SK-N-SH treated with all-trans-retinoic acid at 6 μM for 48 hours (cell line): ENCODE measurements at regions not wholly inside any gene's neighbourhood (a gene's known extent, or its start where the extent isn't known, plus 50 kb on each side); places are given as distances from the start of the nearest gene placed in this dataset.

Experiments used
- ATAC-seq: fragments of 200-7000 bp; cut with Tn5 transposase; 3 replicates; pipeline ENCODE4 v1.9.1; 2020; ENCODE audit warnings: mild to moderate bottlenecking, moderate library complexity
- ARNTL ChIP-seq: fragments of 450-650 bp; formaldehyde crosslinking; IDR thresholded peaks from 2 replicates; pipeline ENCODE4 v1.5.0; 2020; ENCODE audit warnings: low read depth, mild to moderate bottlenecking, moderate library complexity, borderline replicate concordance
- BACH2 ChIP-seq: fragments of 250-450 bp; sonication (Bioruptor Pico); IDR thresholded peaks from 2 replicates; pipeline ENCODE4 v1.9.0; 2021; ENCODE audit warnings: mild to moderate bottlenecking, borderline replicate concordance
- CSDC2 ChIP-seq: fragments of 250-450 bp; sonication (Bioruptor Pico); IDR thresholded peaks from 2 replicates; pipeline ENCODE4 v1.5.0; 2020; ENCODE audit warnings: mild to moderate bottlenecking, moderate library complexity
- ESRRG ChIP-seq: fragments of 250-450 bp; sonication (Bioruptor Pico); IDR thresholded peaks from 2 replicates; pipeline ENCODE4 v1.6.1; 2021; ENCODE audit warnings: mild to moderate bottlenecking
- GLIS3 ChIP-seq: fragments of 250-450 bp; sonication (Bioruptor Pico); IDR thresholded peaks from 2 replicates; pipeline ENCODE4 v1.5.0; 2020; ENCODE audit warnings: mild to moderate bottlenecking, moderate library complexity
- ISL1 ChIP-seq: fragments of 250-450 bp; sonication (Bioruptor Pico); IDR thresholded peaks from 2 replicates; pipeline ENCODE4 v2.1.2; 2022; ENCODE audit warnings: mild to moderate bottlenecking, moderate library complexity
- OSR1 ChIP-seq: fragments of 250-450 bp; sonication (Bioruptor Pico); IDR thresholded peaks from 2 replicates; pipeline ENCODE4 v1.8.0; 2022; ENCODE audit warnings: moderate library complexity, mild to moderate bottlenecking, inconsistent platforms
- POU6F1 ChIP-seq: fragments of 250-450 bp; sonication (Bioruptor Pico); IDR thresholded peaks from 2 replicates; pipeline ENCODE4 v1.8.0; 2021; ENCODE audit warnings: low read depth, mild to moderate bottlenecking, moderate library complexity, borderline replicate concordance
- PPARA ChIP-seq: fragments of 250-450 bp; sonication (Bioruptor Pico); IDR thresholded peaks from 2 replicates; pipeline ENCODE4 v1.5.0; 2020; ENCODE audit warnings: mild to moderate bottlenecking, borderline replicate concordance
- RARB ChIP-seq: fragments of 250-450 bp; sonication (Bioruptor Pico); IDR thresholded peaks from 2 replicates; pipeline ENCODE4 v1.8.0; 2021; ENCODE audit warnings: mild to moderate bottlenecking, moderate library complexity
- TCF4 ChIP-seq: fragments of 250-450 bp; sonication (Bioruptor Pico); IDR thresholded peaks from 2 replicates; pipeline ENCODE4 v1.8.0; 2021; ENCODE audit warnings: mild to moderate bottlenecking, moderate library complexity, borderline replicate concordance
- TOX ChIP-seq: fragments of 250-450 bp; sonication (Bioruptor Pico); IDR thresholded peaks from 2 replicates; pipeline ENCODE4 v1.8.0; 2021; ENCODE audit warnings: mild to moderate bottlenecking, moderate library complexity, borderline replicate concordance
- ZC3H10 ChIP-seq: fragments of 250-450 bp; sonication (Bioruptor Pico); IDR thresholded peaks from 2 replicates; pipeline ENCODE4 v1.5.1; 2021; ENCODE audit warnings: mild to moderate bottlenecking, moderate library complexity
- ZFP3 ChIP-seq: fragments of 250-450 bp; sonication (Bioruptor Pico); IDR thresholded peaks from 2 replicates; pipeline ENCODE4 v1.5.0; 2020; ENCODE audit warnings: mild to moderate bottlenecking, moderate library complexity
- ZFP30 ChIP-seq: fragments of 450-650 bp; formaldehyde crosslinking; IDR thresholded peaks from 2 replicates; pipeline ENCODE4 v1.5.0; 2022; ENCODE audit warnings: mild to moderate bottlenecking, moderate library complexity
- ZNF565 ChIP-seq: fragments of 450-650 bp; formaldehyde crosslinking; conservative IDR thresholded peaks from 2 replicates; pipeline ENCODE4 v1.5.0; 2020; ENCODE audit warnings: low read depth, mild to moderate bottlenecking, moderate library complexity
- ZNF70 ChIP-seq: fragments of 450-650 bp; formaldehyde crosslinking; IDR thresholded peaks from 2 replicates; pipeline ENCODE4 v1.5.0; 2020; ENCODE audit warnings: mild to moderate bottlenecking, moderate library complexity
- ZNF8 ChIP-seq: fragments of 450-650 bp; formaldehyde crosslinking; IDR thresholded peaks from 2 replicates; pipeline ENCODE4 v1.5.0; 2020; ENCODE audit warnings: mild to moderate bottlenecking, moderate library complexity
- TF ChIP-seq, protein P1 (sequence below): fragments of 250-450 bp; sonication (Bioruptor Pico); IDR thresholded peaks from 2 replicates; pipeline ENCODE4 v1.5.0; 2020; ENCODE audit warnings: mild to moderate bottlenecking, moderate library complexity
- TF ChIP-seq, protein P2 (sequence below): fragments of 250-450 bp; sonication (Bioruptor Pico); IDR thresholded peaks from 2 replicates; pipeline ENCODE4 v1.5.1; 2020; ENCODE audit warnings: low read depth, mild to moderate bottlenecking, moderate library complexity
- TF ChIP-seq, protein P3 (sequence below): fragments of 250-450 bp; sonication (Bioruptor Pico); IDR thresholded peaks from 2 replicates; pipeline ENCODE4 v1.8.0; 2020; ENCODE audit warnings: mild to moderate bottlenecking, moderate library complexity, borderline replicate concordance
- TF ChIP-seq, protein P4 (sequence below): fragments of 250-450 bp; sonication (Bioruptor Pico); IDR thresholded peaks from 2 replicates; pipeline ENCODE4 v1.5.1; 2021; ENCODE audit warnings: mild to moderate bottlenecking, moderate library complexity

DNA sequence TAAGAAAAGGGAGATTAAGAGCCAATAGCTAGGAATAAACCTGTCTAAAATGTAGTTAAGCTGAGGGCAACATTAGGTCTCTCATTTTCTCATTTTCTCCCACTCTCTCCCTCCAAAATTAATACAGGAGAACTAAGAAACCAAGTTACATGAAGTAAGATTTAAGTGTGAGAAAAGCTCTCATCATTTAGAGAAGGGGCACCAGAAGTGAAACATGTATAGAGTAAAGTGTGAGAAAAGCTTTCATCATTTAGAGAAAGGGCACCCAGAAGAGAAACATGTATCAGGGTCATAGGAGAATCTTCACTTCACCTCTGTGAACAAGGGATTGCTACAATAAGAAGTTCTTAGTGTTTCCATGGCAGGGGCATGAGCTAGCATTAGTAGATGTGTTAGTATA, 132.4 kb upstream of the CNTN1 start:
- ATAC-seq, result no peak

GRCh38 chr12:40560848-40561247, 131.4 kb upstream of the CNTN1 start:
- no peak for ATAC-seq
- TF ChIP-seq ZNF70 (no peak), ZFP3 (CRISPR knock-in tag) (no peak), POU6F1 (CRISPR knock-in tag) (no peak), RARB (CRISPR knock-in tag) (no peak), ZC3H10 (CRISPR knock-in tag) (no peak), PPARA (CRISPR knock-in tag) (no peak), ZFP30 (no peak), ZNF8 (CRISPR knock-in tag) (no peak), GLIS3 (CRISPR knock-in tag) (no peak), TOX (CRISPR knock-in tag) (no peak), OSR1 (CRISPR knock-in tag) (no peak), ZNF565 (CRISPR knock-in tag) (no peak), CSDC2 (no peak), ARNTL (CRISPR knock-in tag) (no peak), TCF4 (CRISPR knock-in tag) (no peak), ESRRG (no peak), ISL1 (no peak)
- TF ChIP-seq, protein P1, sequence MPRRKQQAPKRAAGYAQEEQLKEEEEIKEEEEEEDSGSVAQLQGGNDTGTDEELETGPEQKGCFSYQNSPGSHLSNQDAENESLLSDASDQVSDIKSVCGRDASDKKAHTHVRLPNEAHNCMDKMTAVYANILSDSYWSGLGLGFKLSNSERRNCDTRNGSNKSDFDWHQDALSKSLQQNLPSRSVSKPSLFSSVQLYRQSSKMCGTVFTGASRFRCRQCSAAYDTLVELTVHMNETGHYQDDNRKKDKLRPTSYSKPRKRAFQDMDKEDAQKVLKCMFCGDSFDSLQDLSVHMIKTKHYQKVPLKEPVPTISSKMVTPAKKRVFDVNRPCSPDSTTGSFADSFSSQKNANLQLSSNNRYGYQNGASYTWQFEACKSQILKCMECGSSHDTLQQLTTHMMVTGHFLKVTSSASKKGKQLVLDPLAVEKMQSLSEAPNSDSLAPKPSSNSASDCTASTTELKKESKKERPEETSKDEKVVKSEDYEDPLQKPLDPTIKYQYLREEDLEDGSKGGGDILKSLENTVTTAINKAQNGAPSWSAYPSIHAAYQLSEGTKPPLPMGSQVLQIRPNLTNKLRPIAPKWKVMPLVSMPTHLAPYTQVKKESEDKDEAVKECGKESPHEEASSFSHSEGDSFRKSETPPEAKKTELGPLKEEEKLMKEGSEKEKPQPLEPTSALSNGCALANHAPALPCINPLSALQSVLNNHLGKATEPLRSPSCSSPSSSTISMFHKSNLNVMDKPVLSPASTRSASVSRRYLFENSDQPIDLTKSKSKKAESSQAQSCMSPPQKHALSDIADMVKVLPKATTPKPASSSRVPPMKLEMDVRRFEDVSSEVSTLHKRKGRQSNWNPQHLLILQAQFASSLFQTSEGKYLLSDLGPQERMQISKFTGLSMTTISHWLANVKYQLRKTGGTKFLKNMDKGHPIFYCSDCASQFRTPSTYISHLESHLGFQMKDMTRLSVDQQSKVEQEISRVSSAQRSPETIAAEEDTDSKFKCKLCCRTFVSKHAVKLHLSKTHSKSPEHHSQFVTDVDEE, result no peak
- TF ChIP-seq, protein P2, sequence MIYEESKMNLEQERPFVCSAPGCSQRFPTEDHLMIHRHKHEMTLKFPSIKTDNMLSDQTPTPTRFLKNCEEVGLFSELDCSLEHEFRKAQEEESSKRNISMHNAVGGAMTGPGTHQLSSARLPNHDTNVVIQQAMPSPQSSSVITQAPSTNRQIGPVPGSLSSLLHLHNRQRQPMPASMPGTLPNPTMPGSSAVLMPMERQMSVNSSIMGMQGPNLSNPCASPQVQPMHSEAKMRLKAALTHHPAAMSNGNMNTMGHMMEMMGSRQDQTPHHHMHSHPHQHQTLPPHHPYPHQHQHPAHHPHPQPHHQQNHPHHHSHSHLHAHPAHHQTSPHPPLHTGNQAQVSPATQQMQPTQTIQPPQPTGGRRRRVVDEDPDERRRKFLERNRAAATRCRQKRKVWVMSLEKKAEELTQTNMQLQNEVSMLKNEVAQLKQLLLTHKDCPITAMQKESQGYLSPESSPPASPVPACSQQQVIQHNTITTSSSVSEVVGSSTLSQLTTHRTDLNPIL (CRISPR knock-in tag), result no peak
- TF ChIP-seq, all 23 proteins: peak for 0

More for the DNA sequence above, 132.4 kb upstream of the CNTN1 start:
- TF ChIP-seq ZFP3 (CRISPR knock-in tag), result no peak
- no peak for TF ChIP-seq ZNF565 (CRISPR knock-in tag)
- TF ChIP-seq ZC3H10 (CRISPR knock-in tag), result no peak
- no peak for TF ChIP-seq CSDC2
- no peak for TF ChIP-seq BACH2
- TF ChIP-seq ESRRG, result no peak
- TF ChIP-seq, protein P3, sequence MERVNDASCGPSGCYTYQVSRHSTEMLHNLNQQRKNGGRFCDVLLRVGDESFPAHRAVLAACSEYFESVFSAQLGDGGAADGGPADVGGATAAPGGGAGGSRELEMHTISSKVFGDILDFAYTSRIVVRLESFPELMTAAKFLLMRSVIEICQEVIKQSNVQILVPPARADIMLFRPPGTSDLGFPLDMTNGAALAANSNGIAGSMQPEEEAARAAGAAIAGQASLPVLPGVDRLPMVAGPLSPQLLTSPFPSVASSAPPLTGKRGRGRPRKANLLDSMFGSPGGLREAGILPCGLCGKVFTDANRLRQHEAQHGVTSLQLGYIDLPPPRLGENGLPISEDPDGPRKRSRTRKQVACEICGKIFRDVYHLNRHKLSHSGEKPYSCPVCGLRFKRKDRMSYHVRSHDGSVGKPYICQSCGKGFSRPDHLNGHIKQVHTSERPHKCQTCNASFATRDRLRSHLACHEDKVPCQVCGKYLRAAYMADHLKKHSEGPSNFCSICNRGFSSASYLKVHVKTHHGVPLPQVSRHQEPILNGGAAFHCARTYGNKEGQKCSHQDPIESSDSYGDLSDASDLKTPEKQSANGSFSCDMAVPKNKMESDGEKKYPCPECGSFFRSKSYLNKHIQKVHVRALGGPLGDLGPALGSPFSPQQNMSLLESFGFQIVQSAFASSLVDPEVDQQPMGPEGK (CRISPR knock-in tag), result no peak
- no peak for TF ChIP-seq ISL1
- TF ChIP-seq, protein P2 (CRISPR knock-in tag), result no peak
- TF ChIP-seq, protein P4, sequence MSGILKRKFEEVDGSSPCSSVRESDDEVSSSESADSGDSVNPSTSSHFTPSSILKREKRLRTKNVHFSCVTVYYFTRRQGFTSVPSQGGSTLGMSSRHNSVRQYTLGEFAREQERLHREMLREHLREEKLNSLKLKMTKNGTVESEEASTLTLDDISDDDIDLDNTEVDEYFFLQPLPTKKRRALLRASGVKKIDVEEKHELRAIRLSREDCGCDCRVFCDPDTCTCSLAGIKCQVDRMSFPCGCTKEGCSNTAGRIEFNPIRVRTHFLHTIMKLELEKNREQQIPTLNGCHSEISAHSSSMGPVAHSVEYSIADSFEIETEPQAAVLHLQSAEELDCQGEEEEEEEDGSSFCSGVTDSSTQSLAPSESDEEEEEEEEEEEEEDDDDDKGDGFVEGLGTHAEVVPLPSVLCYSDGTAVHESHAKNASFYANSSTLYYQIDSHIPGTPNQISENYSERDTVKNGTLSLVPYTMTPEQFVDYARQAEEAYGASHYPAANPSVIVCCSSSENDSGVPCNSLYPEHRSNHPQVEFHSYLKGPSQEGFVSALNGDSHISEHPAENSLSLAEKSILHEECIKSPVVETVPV (CRISPR knock-in tag), result no peak
- no peak for TF ChIP-seq ZNF8 (CRISPR knock-in tag)
- TF ChIP-seq, protein P1, result no peak
- TF ChIP-seq PPARA (CRISPR knock-in tag), result no peak
- no peak for TF ChIP-seq TCF4 (CRISPR knock-in tag)
